Natural killer cell (primary cell): ENCODE measurements at regions not wholly inside any gene's neighbourhood (a gene's known extent, or its start where the extent isn't known, plus 50 kb on each side); places are given as distances from the start of the nearest gene placed in this dataset.

Experiments used
- ATAC-seq, 3 donors: fragments of 150-1000 bp in 2 of 3; fragments of 200-7000 bp in 1 of 3; cut with Tn5 transposase; 1 replicate in 1 of 3; 2 replicates in 2 of 3; pipeline ENCODE4 v1.10.0; 2021; ENCODE audit warnings: mild to moderate bottlenecking in 2 of 3, moderate library complexity in 2 of 3
- DNase-seq, 2 donors: peaks; one replicate each; pipeline versions ENCODE4 v3.0.0 to v3.0.0-alpha.2; 2013 to 2021; ENCODE audit warnings: mixed read lengths in 1 of 2
- H3K27ac ChIP-seq: one replicate; pipeline ENCODE4 v1.5.1; 2013; ENCODE audit warnings: mild to moderate bottlenecking, low read length
- H3K27me3 ChIP-seq: one replicate; pipeline ENCODE4 v1.6.1; 2013; ENCODE audit warnings: low read length; ENCODE audit not compliant: control insufficient read depth, insufficient read depth
- H3K36me3 ChIP-seq: one replicate; pipeline ENCODE4 v1.6.1; 2013; ENCODE audit warnings: low read length; ENCODE audit not compliant: control insufficient read depth, insufficient read depth
- H3K4me1 ChIP-seq: one replicate; pipeline ENCODE4 v1.6.1; 2013; ENCODE audit warnings: low read length; ENCODE audit not compliant: control insufficient read depth, insufficient read depth
- H3K4me3 ChIP-seq: one replicate; pipeline ENCODE4 v1.5.1; 2013; ENCODE audit warnings: low read length
- H3K9me3 ChIP-seq: one replicate; pipeline ENCODE4 v1.6.1; 2013; ENCODE audit warnings: low read length; ENCODE audit not compliant: control insufficient read depth, insufficient read depth
- H3K27ac Mint-ChIP-seq, 2 donors: one replicate each; pipeline ENCODE4 v1.8.0; 2022; ENCODE audit warnings: mild to moderate bottlenecking in 2 of 2, mixed read lengths in 2 of 2, moderate library complexity in 1 of 2
- H3K27me3 Mint-ChIP-seq, 2 donors: one replicate each; pipeline ENCODE4 v1.8.0; 2022; ENCODE audit warnings: low read depth in 2 of 2, mixed read lengths in 2 of 2
- H3K36me3 Mint-ChIP-seq: one replicate; pipeline ENCODE4 v1.8.0; 2022; ENCODE audit warnings: mixed read lengths
- H3K4me1 Mint-ChIP-seq, 2 donors: one replicate each; pipeline ENCODE4 v1.8.0; 2022; ENCODE audit warnings: mixed read lengths in 2 of 2
- H3K4me3 Mint-ChIP-seq: one replicate; pipeline ENCODE4 v1.8.0; 2022; ENCODE audit warnings: mild to moderate bottlenecking, moderate library complexity, mixed read lengths
- H3K9me3 Mint-ChIP-seq, 2 donors: one replicate each; pipeline ENCODE4 v1.8.0; 2022; ENCODE audit warnings: mixed read lengths in 2 of 2
- WGBS: methylation state at CpG from one replicate; pipeline ENCODE4 v1.1.7; 2013; ENCODE audit warnings: missing lambda C conversion rate; ENCODE audit not compliant: insufficient coverage; 5-methylcytosine and 5-hydroxymethylcytosine counted together
- intact Hi-C: fragments of 100-400 bp; cut with micrococcal nuclease; formaldehyde crosslinking; loops from one replicate; pipeline ENCODE4 v1.14.2; 2022
- TF ChIP-seq, protein P1 (sequence below): fragments of 200-600 bp; IDR thresholded peaks from one replicate; pipeline ENCODE4 v1.8.0; 2022; ENCODE audit warnings: antibody characterized with exemption

DNA sequence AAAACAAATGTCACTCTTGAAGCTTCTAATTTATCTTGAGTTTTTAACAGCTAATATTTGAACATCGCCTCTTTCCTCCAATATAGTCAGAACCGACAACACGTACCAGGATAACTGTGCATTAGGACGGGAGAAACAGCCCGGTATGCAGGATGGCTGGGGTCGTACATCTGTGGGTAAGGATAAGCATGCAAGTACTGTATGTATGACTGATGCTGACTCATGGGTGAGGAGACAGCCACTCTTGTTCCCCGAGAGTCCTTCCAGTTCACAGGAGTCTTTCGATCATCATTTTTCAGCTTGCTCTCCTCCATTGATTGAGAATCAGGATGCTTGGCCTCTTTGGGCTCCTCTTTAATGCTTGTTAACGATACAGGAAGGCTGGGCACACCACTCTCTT is 102.3 kb downstream of the ZNF608 start:
- Mint-ChIP-seq H3K9me3 (no peaks in the 10 kb centered on the region), H3K27me3 (peaks cover 59 to 93% of the 10 kb centered on the region in 2 donors), H3K27ac (no peak overlapping the region), H3K36me3 (no peaks in the 10 kb centered on the region), H3K4me1 (peaks cover 8 to 11% of the 10 kb centered on the region in 2 donors), H3K4me3 (no peak overlapping the region)
- Histone ChIP-seq H3K27ac (no peak overlapping the region), H3K27me3 (peaks cover 41% of the 10 kb centered on the region), H3K4me1 (peaks cover 14% of the 10 kb centered on the region), H3K36me3 (no peaks in the 10 kb centered on the region), H3K9me3 (no peaks in the 10 kb centered on the region), H3K4me3 (no peak overlapping the region)
- TF ChIP-seq, protein P1, sequence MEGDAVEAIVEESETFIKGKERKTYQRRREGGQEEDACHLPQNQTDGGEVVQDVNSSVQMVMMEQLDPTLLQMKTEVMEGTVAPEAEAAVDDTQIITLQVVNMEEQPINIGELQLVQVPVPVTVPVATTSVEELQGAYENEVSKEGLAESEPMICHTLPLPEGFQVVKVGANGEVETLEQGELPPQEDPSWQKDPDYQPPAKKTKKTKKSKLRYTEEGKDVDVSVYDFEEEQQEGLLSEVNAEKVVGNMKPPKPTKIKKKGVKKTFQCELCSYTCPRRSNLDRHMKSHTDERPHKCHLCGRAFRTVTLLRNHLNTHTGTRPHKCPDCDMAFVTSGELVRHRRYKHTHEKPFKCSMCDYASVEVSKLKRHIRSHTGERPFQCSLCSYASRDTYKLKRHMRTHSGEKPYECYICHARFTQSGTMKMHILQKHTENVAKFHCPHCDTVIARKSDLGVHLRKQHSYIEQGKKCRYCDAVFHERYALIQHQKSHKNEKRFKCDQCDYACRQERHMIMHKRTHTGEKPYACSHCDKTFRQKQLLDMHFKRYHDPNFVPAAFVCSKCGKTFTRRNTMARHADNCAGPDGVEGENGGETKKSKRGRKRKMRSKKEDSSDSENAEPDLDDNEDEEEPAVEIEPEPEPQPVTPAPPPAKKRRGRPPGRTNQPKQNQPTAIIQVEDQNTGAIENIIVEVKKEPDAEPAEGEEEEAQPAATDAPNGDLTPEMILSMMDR = no peak
- DNase-seq = no peak
- intact Hi-C loops = no loop called here
- 90% methylated on average over 9 of the region's 9 CpGs for WGBS
- ATAC-seq = no peak

DNA sequence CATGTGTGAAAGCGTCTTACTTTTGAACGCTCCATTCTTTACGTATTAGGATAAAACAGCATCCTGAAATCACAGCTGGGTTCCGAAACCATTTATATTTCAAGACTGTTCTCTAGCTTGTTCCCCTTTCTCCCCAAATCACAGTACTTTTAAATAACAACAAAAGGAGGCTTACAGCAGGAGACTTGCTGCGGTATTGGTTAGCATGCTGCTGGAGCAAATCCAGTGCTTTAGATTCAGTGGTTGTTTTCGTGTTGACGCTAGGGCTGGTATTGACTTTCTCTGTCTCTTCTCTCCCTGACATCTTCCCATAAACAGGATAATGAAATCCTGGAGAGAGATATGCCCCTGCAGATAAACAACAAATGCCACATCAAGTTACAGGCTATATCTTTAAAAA is 103.1 kb downstream of the ZNF608 start:
- no peaks in the 10 kb centered on the region for H3K9me3 ChIP-seq
- 97% methylated on average over 7 of the region's 7 CpGs for WGBS
- TF ChIP-seq, protein P1 = no peak
- H3K27ac Mint-ChIP-seq = no peak overlapping the region
- DNase-seq = no peak
- no peak overlapping the region for H3K4me3 Mint-ChIP-seq
- H3K27ac ChIP-seq = no peak overlapping the region
- H3K4me1 Mint-ChIP-seq = peaks cover 5 to 7% of the 10 kb centered on the region in 2 donors
- peaks cover 34% of the 10 kb centered on the region for H3K27me3 ChIP-seq
- H3K9me3 Mint-ChIP-seq = no peaks in the 10 kb centered on the region
- H3K36me3 ChIP-seq = no peaks in the 10 kb centered on the region
- peaks cover 60 to 92% of the 10 kb centered on the region in 2 donors for H3K27me3 Mint-ChIP-seq
- intact Hi-C loops = no loop called here
- no peak for ATAC-seq
- H3K4me1 ChIP-seq = peaks cover 6% of the 10 kb centered on the region
- H3K4me3 ChIP-seq = no peak overlapping the region
- no peaks in the 10 kb centered on the region for H3K36me3 Mint-ChIP-seq

GRCh38 chr5:124642151-124642550 is 104.3 kb downstream of the ZNF608 start:
- Histone ChIP-seq H3K27ac (no peak overlapping the region), H3K27me3 (peaks cover 24% of the 10 kb centered on the region), H3K4me3 (no peak overlapping the region), H3K36me3 (no peaks in the 10 kb centered on the region), H3K9me3 (no peaks in the 10 kb centered on the region), H3K4me1 (peaks cover 4% of the 10 kb centered on the region)
- Mint-ChIP-seq H3K9me3 (no peaks in the 10 kb centered on the region), H3K4me1 (peaks cover 3 to 5% of the 10 kb centered on the region in 2 donors), H3K27me3 (peaks cover 49 to 80% of the 10 kb centered on the region in 2 donors), H3K27ac (no peak overlapping the region), H3K4me3 (no peak overlapping the region), H3K36me3 (no peaks in the 10 kb centered on the region)
- TF ChIP-seq, protein P1 = no peak
- WGBS = 100% methylated on average over 2 of the region's 2 CpGs
- intact Hi-C loops = no loop called here
- ATAC-seq (no peak), DNase-seq (no peak)

DNA sequence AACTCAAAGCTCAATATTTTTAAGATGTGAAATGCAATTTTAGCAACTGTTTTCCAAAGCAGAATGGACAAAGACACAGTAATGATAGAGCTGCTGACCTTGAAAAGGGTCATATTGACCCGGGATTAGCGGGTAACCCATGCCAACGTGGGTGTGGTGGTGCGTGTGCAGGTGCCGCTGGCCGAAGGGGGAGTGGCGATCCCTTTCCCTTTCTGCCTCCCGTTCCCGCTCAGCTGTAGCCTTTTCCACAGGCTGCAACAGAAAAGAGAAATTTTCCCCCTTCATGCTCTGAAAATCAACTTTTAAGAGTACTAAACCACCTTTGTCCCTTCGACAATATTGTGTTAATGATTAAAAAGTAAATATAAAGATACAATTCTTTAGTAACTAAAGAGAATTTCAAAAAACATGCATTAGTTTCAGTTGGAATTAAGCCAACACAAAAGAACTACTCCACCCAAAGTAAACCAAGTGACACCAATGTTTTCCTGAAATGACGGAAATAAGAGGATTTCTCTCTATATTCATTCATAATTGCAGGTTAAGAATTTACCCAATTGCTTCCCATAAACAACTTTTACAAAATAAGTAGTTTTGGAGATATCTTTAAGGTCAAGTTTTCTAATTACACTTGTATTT is 105.2 kb downstream of the ZNF608 start:
- WGBS = 93% methylated on average over 10 of the region's 11 CpGs
- ATAC-seq (no peak), DNase-seq (no peak)
- peaks cover 45 to 73% of the 10 kb centered on the region in 2 donors for H3K27me3 Mint-ChIP-seq
- H3K27ac Mint-ChIP-seq = no peak overlapping the region
- no peaks in the 10 kb centered on the region for H3K36me3 Mint-ChIP-seq
- no peaks in the 10 kb centered on the region for H3K9me3 Mint-ChIP-seq
- Histone ChIP-seq H3K27me3 (peaks cover 16% of the 10 kb centered on the region), H3K4me3 (no peak overlapping the region), H3K36me3 (no peaks in the 10 kb centered on the region), H3K4me1 (peaks cover 4% of the 10 kb centered on the region), H3K9me3 (no peaks in the 10 kb centered on the region), H3K27ac (no peak overlapping the region)
- H3K4me3 Mint-ChIP-seq = no peak overlapping the region
- H3K4me1 Mint-ChIP-seq = no peaks in the 10 kb centered on the region
- intact Hi-C loops = no loop called here
- TF ChIP-seq, protein P1 = no peak
